C4-2B (cell line): ENCODE measurements at regions not wholly inside any gene's neighbourhood (a gene's known extent, or its start where the extent isn't known, plus 50 kb on each side); places are given as distances from the start of the nearest gene placed in this dataset.

ENCODE experiments used
- H3K27ac ChIP-seq: fragments of 450-650 bp; 2 replicates; pipeline ENCODE4 v1.5.1; 2017
- CTCF ChIP-seq: fragments of 450-650 bp; conservative IDR thresholded peaks from 2 replicates; pipeline ENCODE4 v1.5.1; 2017; ENCODE audit warnings: mild to moderate bottlenecking
- ZFX ChIP-seq: fragments of 450-650 bp; IDR thresholded peaks from 2 replicates; pipeline ENCODE4 v1.6.1; 2017

GRCh38 chr4:67020438-67020797 lies 524.9 kb downstream of the CENPC start:
- H3K27ac ChIP-seq = no peak overlapping the region

GRCh38 chr4:67019686-67020437 lies 525.4 kb downstream of the CENPC start:
- H3K27ac ChIP-seq = no peak overlapping the region
- TF ChIP-seq CTCF (no peak), ZFX (no peak)

More at GRCh38 chr4:67020438-67020797, 524.9 kb downstream of the CENPC start:
- no peak for TF ChIP-seq ZFX
- no peak for TF ChIP-seq CTCF

- TF ChIP-seq CTCF = no peak
- no peak for TF ChIP-seq ZFX
- H3K27ac ChIP-seq = no peak overlapping the region
Measured at GRCh38 chr4:67014592-67014991, 530.7 kb downstream of the CENPC start.

GRCh38 chr4:67006791-67007190 lies 538.5 kb downstream of the CENPC start:
- TF ChIP-seq CTCF = no peak
- TF ChIP-seq ZFX = no peak
- H3K27ac ChIP-seq = no peak overlapping the region

GRCh38 chr4:66991521-66991920 lies 553.8 kb downstream of the CENPC start:
- no peak overlapping the region for H3K27ac ChIP-seq
- no peak for TF ChIP-seq CTCF
- no peak for TF ChIP-seq ZFX

- no peak overlapping the region for H3K27ac ChIP-seq
- no peak for TF ChIP-seq CTCF
- no peak for TF ChIP-seq ZFX
Measured at GRCh38 chr4:66974665-66975064, 570.6 kb downstream of the CENPC start.

- no peak overlapping the region for H3K27ac ChIP-seq
- TF ChIP-seq ZFX (no peak), CTCF (peak; percentile 10; the same call in 1 of the 2 replicates)
Measured at GRCh38 chr4:66972087-66972486, 573.2 kb downstream of the CENPC start.
